HG03565 (cell line): ENCODE measurements at regions not wholly inside any gene's neighbourhood (a gene's known extent, or its start where the extent isn't known, plus 50 kb on each side); places are given as distances from the start of the nearest gene placed in this dataset.
"Not testable (repeated sequence)": the region's sequence is repeated elsewhere in the genome, so short reads cannot be mapped to it uniquely, and the experiment has no call there.

Source experiments
- ATAC-seq: cut with Tn5 transposase; IDR thresholded peaks from one replicate; pipeline ENCODE4 v1.9.1; 2021; ENCODE audit warnings: mild to moderate bottlenecking, moderate library complexity; ENCODE audit not compliant: unreplicated experiment

DNA sequence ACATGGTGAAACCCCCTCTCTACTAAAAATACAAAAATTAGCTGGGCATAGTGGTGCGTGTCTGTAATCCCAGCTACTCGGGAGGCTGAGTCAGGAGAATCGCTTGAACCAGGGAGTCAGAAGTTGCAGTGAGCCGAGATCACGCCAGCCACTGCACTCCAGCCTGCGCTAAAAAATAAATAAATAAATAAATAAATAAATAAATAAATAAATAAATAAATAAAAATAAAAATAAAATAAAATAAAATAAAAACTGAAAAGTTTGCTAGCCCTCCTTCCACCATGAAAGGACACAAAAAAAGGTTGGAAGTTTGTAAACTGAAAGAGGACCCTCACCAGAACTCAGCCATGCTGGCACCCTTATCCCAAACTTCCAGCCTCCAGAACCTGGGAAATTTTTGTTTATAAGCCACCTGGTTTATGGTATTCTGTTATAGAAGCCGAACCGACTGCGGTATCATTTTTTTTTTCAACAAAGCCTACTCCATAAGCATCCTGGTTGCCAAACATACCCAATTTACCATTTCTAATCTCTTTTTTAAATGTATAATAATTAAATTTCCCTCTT, 448.2 kb downstream of the SEMA3D start:
- ATAC-seq, result no peak

- ATAC-seq, result no peak
Measured at GRCh38 chr7:84735677-84736076, 451.2 kb downstream of the SEMA3D start.

GRCh38 chr7:84735011-84735410, 451.8 kb downstream of the SEMA3D start:
- ATAC-seq, result no peak

DNA sequence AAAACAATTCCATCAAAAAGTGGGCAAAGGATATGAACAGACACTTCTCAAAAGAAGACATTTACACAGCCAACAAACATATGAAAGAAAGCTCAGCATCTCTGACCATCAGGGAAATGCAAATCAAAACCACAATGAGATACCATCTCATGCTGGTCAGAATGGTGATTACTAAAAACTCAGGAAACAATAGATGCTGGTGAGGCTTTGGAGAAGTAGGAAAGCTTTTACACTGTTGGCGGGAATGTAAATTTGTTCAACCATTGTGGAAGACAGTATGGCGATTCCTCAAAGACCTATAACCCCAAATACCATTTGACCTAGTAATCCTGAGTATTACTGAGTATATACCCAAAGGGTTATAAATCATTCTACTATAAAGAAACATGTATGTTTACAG, 452.9 kb downstream of the SEMA3D start:
- ATAC-seq, result not testable (repeated sequence)

GRCh38 chr7:84730864-84731263, 456.0 kb downstream of the SEMA3D start:
- not testable (repeated sequence) for ATAC-seq

- ATAC-seq, result no peak
Measured at GRCh38 chr7:84729284-84729683, 457.6 kb downstream of the SEMA3D start.

DNA sequence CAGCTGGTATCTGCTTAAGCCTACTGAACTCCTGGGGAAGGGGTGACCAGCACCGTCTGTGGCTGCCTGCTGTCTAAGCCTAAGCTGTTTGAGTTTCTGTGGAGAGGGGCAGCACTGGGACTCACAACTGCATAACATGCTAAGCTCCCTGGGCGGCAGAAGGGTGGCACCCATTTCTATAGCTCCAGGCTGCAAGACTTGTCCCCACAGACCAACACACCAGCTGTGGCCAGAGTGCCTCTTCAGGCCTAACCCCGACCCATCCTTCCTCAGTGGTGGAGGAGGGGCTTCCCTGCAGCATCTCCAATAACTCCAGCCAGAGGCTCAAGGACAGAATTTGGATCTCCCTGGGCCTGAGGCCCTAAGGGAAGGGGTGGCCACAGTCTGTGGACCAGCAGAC, 464.1 kb downstream of the SEMA3D start:
- no peak for ATAC-seq

DNA sequence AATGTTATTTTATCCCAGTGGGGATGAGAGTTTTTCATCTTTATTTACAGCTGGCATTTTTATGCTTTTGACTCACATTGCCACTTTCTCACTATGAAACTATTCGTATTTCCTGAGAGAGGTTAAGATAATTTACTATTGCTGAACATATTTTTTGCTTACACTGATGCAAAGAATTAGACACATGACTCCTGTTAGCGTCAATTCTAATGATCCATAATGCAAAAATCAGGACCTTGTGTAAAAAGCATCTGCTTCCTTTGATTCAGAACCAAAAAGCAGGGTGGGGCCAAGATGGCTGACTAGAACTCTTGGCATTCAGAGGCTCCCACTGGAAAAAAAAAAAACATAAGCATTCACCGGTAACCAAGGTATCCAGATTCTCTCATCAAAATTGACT, 464.8 kb downstream of the SEMA3D start:
- no peak for ATAC-seq

DNA sequence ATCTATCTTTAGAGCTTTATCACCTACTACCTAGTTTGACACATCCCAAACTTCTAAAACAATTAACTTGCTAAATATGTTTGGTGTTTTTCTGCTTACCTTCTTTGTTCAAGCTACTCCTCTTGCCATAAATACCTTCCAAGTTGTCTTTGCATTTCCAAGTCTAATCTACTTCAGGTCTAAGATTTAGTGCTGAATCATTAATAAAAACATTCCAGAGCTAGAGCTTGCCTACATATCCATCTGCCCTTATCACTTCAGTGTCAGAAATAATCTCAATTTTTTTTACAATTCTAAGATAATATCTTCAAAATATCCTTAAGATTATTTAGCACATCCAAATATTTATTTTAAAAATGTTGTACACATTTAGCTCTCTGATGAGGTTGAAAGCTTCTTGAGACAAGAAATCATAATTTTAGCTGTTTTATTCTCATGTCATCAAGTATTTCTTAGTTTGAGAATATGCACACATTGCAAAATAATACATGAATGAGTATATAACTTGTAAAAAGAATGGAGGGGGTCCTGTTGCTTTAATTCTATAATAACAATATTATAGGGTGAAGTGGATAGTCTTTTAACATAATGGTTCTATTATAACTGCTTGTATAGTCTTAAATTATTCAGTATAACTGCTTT, 466.3 kb downstream of the SEMA3D start:
- ATAC-seq, result no peak

DNA sequence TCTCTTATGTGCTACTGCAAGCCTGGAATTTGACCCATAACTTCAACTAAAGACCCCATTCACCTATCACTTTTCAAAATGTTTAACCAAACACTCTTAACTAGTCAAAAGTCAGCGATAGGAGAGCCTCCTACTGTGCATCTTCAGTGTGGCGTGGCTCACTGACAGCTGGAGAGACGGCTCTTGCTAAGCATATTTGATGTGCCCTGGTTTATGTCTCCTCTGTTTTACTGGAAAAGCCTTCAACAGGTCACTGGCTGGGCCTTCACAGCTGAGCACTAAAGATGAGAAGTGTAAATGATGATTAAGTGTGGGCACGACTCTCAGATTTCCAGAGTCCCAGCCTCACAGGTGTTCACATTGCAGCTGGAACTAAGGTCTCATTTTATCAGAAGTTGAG, 472.1 kb downstream of the SEMA3D start:
- ATAC-seq, result no peak

- ATAC-seq, result no peak
Measured at GRCh38 chr7:84712374-84713121, 474.3 kb downstream of the SEMA3D start.

GRCh38 chr7:84710538-84710937, 476.3 kb downstream of the SEMA3D start:
- ATAC-seq, result not testable (repeated sequence)

DNA sequence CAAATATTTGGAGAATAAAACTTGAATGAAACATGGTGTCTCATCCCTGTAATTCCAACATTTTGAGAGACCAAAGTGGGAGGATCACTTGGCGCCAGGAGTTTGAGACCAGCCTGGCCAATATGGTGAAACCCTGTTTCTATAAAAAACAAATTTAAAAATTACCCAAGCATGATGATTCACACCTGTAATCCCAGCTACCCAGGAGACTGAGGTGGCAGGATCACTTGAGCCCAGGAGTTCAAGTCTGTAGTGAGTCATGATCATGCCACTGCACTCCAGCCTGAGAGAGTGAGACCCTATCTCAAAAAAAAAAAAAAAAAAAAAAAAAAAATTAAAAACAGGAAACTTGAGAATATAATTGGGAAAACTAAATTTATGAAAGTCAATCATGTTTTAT, 481.1 kb downstream of the SEMA3D start:
- no peak for ATAC-seq

DNA sequence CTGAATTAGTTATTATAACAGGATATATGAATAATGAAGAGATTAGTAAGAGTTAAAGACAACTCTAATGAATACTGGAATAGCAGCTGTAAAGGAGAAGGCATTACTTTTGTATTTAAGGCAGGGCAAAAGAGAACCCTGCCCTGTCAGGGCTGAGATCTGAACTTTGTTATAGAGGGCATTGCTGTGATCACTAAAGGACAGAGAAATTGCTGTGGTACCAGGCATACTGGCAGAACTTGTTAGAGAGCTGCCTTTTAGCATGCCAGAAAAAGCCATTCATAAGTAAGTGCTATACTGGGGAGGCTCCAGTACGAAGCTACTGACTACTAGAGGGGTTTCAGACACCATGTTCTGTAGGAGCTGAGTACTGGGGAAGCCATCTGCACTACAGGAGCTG, 481.8 kb downstream of the SEMA3D start:
- no peak for ATAC-seq

DNA sequence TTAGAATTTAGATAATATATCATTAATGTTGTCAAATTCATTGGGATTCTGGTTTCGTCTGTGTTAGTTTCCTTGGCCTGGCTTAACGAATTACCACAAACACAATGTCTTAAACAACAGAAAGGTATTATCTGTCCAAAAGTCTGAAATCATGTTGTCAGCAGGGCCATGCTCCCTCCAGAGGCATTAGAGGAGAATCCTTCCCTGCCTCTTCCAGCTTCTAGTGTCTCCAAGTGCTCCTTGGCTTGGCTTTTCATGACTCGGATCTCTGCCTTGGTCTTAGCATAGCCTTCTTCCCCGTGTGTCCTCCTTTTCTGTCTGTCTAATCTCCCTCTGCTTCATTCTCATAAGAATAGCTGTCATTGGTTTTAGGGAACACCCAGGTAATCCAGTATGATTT, 482.5 kb downstream of the SEMA3D start:
- no peak for ATAC-seq

GRCh38 chr7:84701524-84702306, 485.1 kb downstream of the SEMA3D start:
- ATAC-seq, result no peak

- ATAC-seq, result no peak
Measured at GRCh38 chr7:84700563-84701370, 486.1 kb downstream of the SEMA3D start.

DNA sequence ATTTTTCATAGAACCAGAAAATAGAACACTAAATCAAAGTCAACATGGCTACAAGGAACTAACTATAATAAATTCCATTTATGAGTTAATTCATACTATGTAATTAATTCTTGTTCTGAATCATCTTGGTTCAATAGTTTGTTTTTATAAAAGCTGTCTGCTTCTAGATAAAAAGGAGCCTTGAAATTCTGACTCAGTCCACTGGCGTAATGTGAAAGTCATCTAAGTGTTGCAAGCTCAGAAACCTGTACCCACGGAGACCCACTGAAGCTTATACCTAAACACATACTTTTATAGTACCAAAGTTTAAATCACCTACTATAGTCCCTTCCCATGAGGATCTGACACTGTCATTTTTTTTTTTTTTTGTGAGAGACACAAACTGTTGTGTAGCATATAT, 489.4 kb downstream of the SEMA3D start:
- ATAC-seq, result no peak

DNA sequence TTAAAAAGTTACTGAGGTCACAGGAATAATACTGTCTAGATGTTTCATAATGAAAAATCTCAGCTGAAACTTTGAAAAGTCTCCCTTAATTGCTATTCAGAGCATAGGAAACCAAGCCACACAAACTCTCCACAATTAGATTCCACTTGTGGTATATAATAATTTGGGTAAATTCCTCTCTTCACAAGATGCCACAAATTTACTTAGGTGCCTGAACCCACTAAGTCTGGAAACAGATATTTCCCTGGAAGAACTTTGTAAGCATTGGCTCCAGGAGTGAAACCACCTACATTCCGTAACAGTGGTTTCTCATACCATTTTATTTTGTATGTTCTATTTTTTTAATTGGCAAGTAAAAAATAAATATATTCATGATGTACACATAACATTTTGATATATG, 493.4 kb downstream of the SEMA3D start:
- no peak for ATAC-seq

- ATAC-seq, result no peak
Measured at GRCh38 chr7:84688671-84689070, 494.1 kb upstream of the SEMA3A start.

- ATAC-seq, result no peak
Measured at GRCh38 chr7:84686373-84686772, 491.8 kb upstream of the SEMA3A start.
